ENCODE measurements at regions not wholly inside any gene's neighbourhood (a gene's known extent, or its start where the extent isn't known, plus 50 kb on each side); places are given as distances from the start of the nearest gene placed in this dataset.

- H3K9me3 ChIP-seq (ENCODE audit: low read depth, low read length): no peaks in the 10 kb centered on the region
- no peaks in the 10 kb centered on the region for H3K36me3 ChIP-seq (ENCODE audit: insufficient read depth, low read length)
- no peak overlapping the region for H3K27ac ChIP-seq (ENCODE audit: low read depth, low read length)
- no peaks in the 10 kb centered on the region for H3K79me2 ChIP-seq (ENCODE audit: insufficient read depth, low read length)
- TF ChIP-seq CTCF (IDR thresholded peaks at IDR 0.05; ENCODE audit: extremely low read depth, low read depth, low read length): no peak
- H3K4me2 ChIP-seq (ENCODE audit: insufficient read depth, low read length): no peak overlapping the region
- H3K27me3 ChIP-seq (ENCODE audit: insufficient read depth, low read length): peaks cover 17% of the 10 kb centered on the region
- no peaks in the 10 kb centered on the region for H4K20me1 ChIP-seq (ENCODE audit: insufficient read depth, low read length)
- no peak overlapping the region for H3K4me3 ChIP-seq (ENCODE audit: insufficient read depth, low read length)
- no peak overlapping the region for H2AFZ ChIP-seq (ENCODE audit: low read length)
- no peaks in the 10 kb centered on the region for H3K4me1 ChIP-seq (ENCODE audit: insufficient read depth, low read length)
- DNase-seq (ENCODE audit: insufficient read length, low spot score, missing footprints): no peak
Measured at GRCh38 chr2:11920993-11921583, 174.7 kb downstream of the LPIN1 start.

DNA sequence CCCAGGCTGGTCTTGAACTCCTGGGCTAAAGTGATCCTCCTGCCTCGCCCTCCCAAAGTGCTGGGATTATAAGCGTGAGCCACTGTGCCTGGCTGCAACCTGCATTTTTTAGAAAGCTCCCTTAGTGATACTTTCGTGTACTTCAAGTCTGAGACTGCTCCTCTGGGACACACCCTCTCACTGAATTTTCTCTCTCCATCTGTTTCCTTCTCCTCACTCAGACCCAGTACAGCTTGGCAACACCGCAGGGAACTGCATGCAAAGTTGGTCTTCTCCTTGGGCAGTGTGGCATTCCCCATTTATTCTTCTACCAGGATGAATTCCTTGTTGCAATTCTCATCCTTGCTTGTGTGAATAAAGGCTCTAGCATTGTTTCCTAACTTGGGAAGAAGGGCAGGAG lies 175.9 kb downstream of the LPIN1 start:
- Histone ChIP-seq H3K4me1 (ENCODE audit: insufficient read depth, low read length) (no peaks in the 10 kb centered on the region), H2AFZ (ENCODE audit: low read length) (no peak overlapping the region), H3K27ac (ENCODE audit: low read depth, low read length) (no peak overlapping the region), H3K79me2 (ENCODE audit: insufficient read depth, low read length) (no peaks in the 10 kb centered on the region), H3K4me2 (ENCODE audit: insufficient read depth, low read length) (no peak overlapping the region), H3K27me3 (ENCODE audit: insufficient read depth, low read length) (peaks cover 17% of the 10 kb centered on the region), H3K4me3 (ENCODE audit: insufficient read depth, low read length) (no peak overlapping the region), H3K9me3 (ENCODE audit: low read depth, low read length) (no peaks in the 10 kb centered on the region), H4K20me1 (ENCODE audit: insufficient read depth, low read length) (no peaks in the 10 kb centered on the region), H3K36me3 (ENCODE audit: insufficient read depth, low read length) (no peaks in the 10 kb centered on the region)
- no peak for DNase-seq (ENCODE audit: insufficient read length, low spot score, missing footprints)
- no peak for TF ChIP-seq CTCF (IDR thresholded peaks at IDR 0.05; ENCODE audit: extremely low read depth, low read depth, low read length)

- no peak for TF ChIP-seq CTCF (IDR thresholded peaks at IDR 0.05; ENCODE audit: extremely low read depth, low read depth, low read length)
- Histone ChIP-seq H4K20me1 (ENCODE audit: insufficient read depth, low read length) (no peaks in the 10 kb centered on the region), H3K27me3 (ENCODE audit: insufficient read depth, low read length) (peaks cover 17% of the 10 kb centered on the region), H3K4me3 (ENCODE audit: insufficient read depth, low read length) (no peak overlapping the region), H3K79me2 (ENCODE audit: insufficient read depth, low read length) (no peaks in the 10 kb centered on the region), H3K27ac (ENCODE audit: low read depth, low read length) (no peak overlapping the region), H3K4me1 (ENCODE audit: insufficient read depth, low read length) (no peaks in the 10 kb centered on the region), H2AFZ (ENCODE audit: low read length) (no peak overlapping the region), H3K9me3 (ENCODE audit: low read depth, low read length) (no peaks in the 10 kb centered on the region), H3K4me2 (ENCODE audit: insufficient read depth, low read length) (no peak overlapping the region), H3K36me3 (ENCODE audit: insufficient read depth, low read length) (no peaks in the 10 kb centered on the region)
- DNase-seq (ENCODE audit: insufficient read length, low spot score, missing footprints): no peak
Measured at GRCh38 chr2:11923935-11924334, 177.5 kb downstream of the LPIN1 start.

GRCh38 chr2:11925295-11926066 lies 179.0 kb downstream of the LPIN1 start:
- H4K20me1 ChIP-seq (ENCODE audit: insufficient read depth, low read length): no peaks in the 10 kb centered on the region
- DNase-seq (ENCODE audit: insufficient read length, low spot score, missing footprints): no peak
- no peak overlapping the region for H3K4me2 ChIP-seq (ENCODE audit: insufficient read depth, low read length)
- H3K36me3 ChIP-seq (ENCODE audit: insufficient read depth, low read length): no peaks in the 10 kb centered on the region
- H3K9me3 ChIP-seq (ENCODE audit: low read depth, low read length): no peaks in the 10 kb centered on the region
- H3K79me2 ChIP-seq (ENCODE audit: insufficient read depth, low read length): no peaks in the 10 kb centered on the region
- no peak overlapping the region for H3K4me3 ChIP-seq (ENCODE audit: insufficient read depth, low read length)
- H3K4me1 ChIP-seq (ENCODE audit: insufficient read depth, low read length): no peaks in the 10 kb centered on the region
- H3K27ac ChIP-seq (ENCODE audit: low read depth, low read length): no peak overlapping the region
- no peak overlapping the region for H2AFZ ChIP-seq (ENCODE audit: low read length)
- TF ChIP-seq CTCF (IDR thresholded peaks at IDR 0.05; ENCODE audit: extremely low read depth, low read depth, low read length): no peak
- H3K27me3 ChIP-seq (ENCODE audit: insufficient read depth, low read length): peaks cover 14% of the 10 kb centered on the region
